G401 (cell line): ENCODE measurements at regions not wholly inside any gene's neighbourhood (a gene's known extent, or its start where the extent isn't known, plus 50 kb on each side); places are given as distances from the start of the nearest gene placed in this dataset.

Source experiments
- DNase-seq: peaks from one replicate; pipeline ENCODE4 v3.0.0-alpha.2; 2015; ENCODE audit warnings: low spot score
- in situ Hi-C: cut with HindIII; loops from 2 replicates; pipeline ENCODE4 v1.10.0; 2016; ENCODE audit warnings: low sequenced_read_pairs, mixed read lengths

- no peak for DNase-seq
- in situ Hi-C loops = no loop called here
Observed at GRCh38 chr10:118392761-118393160, 50.6 kb upstream of the FAM204A start.
